ENCODE measurements at regions not wholly inside any gene's neighbourhood (a gene's known extent, or its start where the extent isn't known, plus 50 kb on each side); places are given as distances from the start of the nearest gene placed in this dataset.

- Histone ChIP-seq H4K20me1 (ENCODE audit: control insufficient read depth, extremely low read depth, insufficient read depth, low read length) (no peaks in the 10 kb centered on the region), H3K79me2 (ENCODE audit: control insufficient read depth, insufficient read depth, low read length) (no peaks in the 10 kb centered on the region), H2AFZ (ENCODE audit: control insufficient read depth, low read length) (no peak overlapping the region), H3K9ac (ENCODE audit: control insufficient read depth, extremely low read depth, insufficient read depth, low read length) (no peak overlapping the region), H3K27me3 (ENCODE audit: control insufficient read depth, extremely low read depth, insufficient read depth, low read length) (no peaks in the 10 kb centered on the region), H3K36me3 (ENCODE audit: control insufficient read depth in 2 of 2, extremely low read depth in 1 of 2, insufficient read depth in 2 of 2, low read length in 2 of 2) (no peaks in the 10 kb centered on the region), H3K4me1 (ENCODE audit: control insufficient read depth, extremely low read depth, insufficient read depth, low read length) (no peaks in the 10 kb centered on the region), H3K4me3 (ENCODE audit: control insufficient read depth in 2 of 3, extremely low read depth in 1 of 3, insufficient read depth in 2 of 3, low read depth in 1 of 3, low read length in 3 of 3) (no peak overlapping the region), H3K27ac (ENCODE audit: control insufficient read depth, insufficient read depth, low read length) (no peak overlapping the region), H3K4me2 (ENCODE audit: control insufficient read depth, extremely low read depth, insufficient read depth, low read depth, low read length) (no peak overlapping the region), H3K9me3 (ENCODE audit: control insufficient read depth, low read depth, low read length) (no peaks in the 10 kb centered on the region), H3K9me1 (ENCODE audit: control insufficient read depth, extremely low read depth, insufficient read depth, low read length) (no peaks in the 10 kb centered on the region)
- no peak for FAIRE-seq
- dilution Hi-C loops (cut with MboI; ENCODE audit: extremely low pct_ligation_motif_present, low sequenced_read_pairs), result no loop called here
- no peak for DNase-seq (ENCODE audit: low read depth, low spot score)
- no peak for TF ChIP-seq CTCF (optimal IDR thresholded peaks at IDR 0.05 in 1 of 3, IDR thresholded peaks at IDR 0.05 in 1 of 3, conservative IDR thresholded peaks at IDR 0.05 in 1 of 3; ENCODE audit: extremely low read depth in 1 of 3, insufficient read depth in 2 of 3, low read length in 3 of 3)
- no peak for TF ChIP-seq EZH2 (IDR thresholded peaks at IDR 0.05; ENCODE audit: low read length)
These were observed 483.8 kb downstream of the DMAC1 start for GRCh38 chr9:7315746-7316145.

- H4K20me1 ChIP-seq (ENCODE audit: control insufficient read depth, extremely low read depth, insufficient read depth, low read length), result no peaks in the 10 kb centered on the region
- dilution Hi-C loops (cut with MboI; ENCODE audit: extremely low pct_ligation_motif_present, low sequenced_read_pairs), result no loop called here
- H3K36me3 ChIP-seq (ENCODE audit: control insufficient read depth in 2 of 2, extremely low read depth in 1 of 2, insufficient read depth in 2 of 2, low read length in 2 of 2), result no peaks in the 10 kb centered on the region
- no peaks in the 10 kb centered on the region for H3K27me3 ChIP-seq (ENCODE audit: control insufficient read depth, extremely low read depth, insufficient read depth, low read length)
- no peak overlapping the region for H3K27ac ChIP-seq (ENCODE audit: control insufficient read depth, insufficient read depth, low read length)
- H3K4me1 ChIP-seq (ENCODE audit: control insufficient read depth, extremely low read depth, insufficient read depth, low read length), result no peaks in the 10 kb centered on the region
- no peak overlapping the region for H3K9ac ChIP-seq (ENCODE audit: control insufficient read depth, extremely low read depth, insufficient read depth, low read length)
- H3K9me1 ChIP-seq (ENCODE audit: control insufficient read depth, extremely low read depth, insufficient read depth, low read length), result no peaks in the 10 kb centered on the region
- DNase-seq (ENCODE audit: low read depth, low spot score) (no peak), FAIRE-seq (no peak)
- no peaks in the 10 kb centered on the region for H3K9me3 ChIP-seq (ENCODE audit: control insufficient read depth, low read depth, low read length)
- H2AFZ ChIP-seq (ENCODE audit: control insufficient read depth, low read length), result no peak overlapping the region
- no peak overlapping the region for H3K4me3 ChIP-seq (ENCODE audit: control insufficient read depth in 2 of 3, extremely low read depth in 1 of 3, insufficient read depth in 2 of 3, low read depth in 1 of 3, low read length in 3 of 3)
- no peak overlapping the region for H3K4me2 ChIP-seq (ENCODE audit: control insufficient read depth, extremely low read depth, insufficient read depth, low read depth, low read length)
- no peaks in the 10 kb centered on the region for H3K79me2 ChIP-seq (ENCODE audit: control insufficient read depth, insufficient read depth, low read length)
- TF ChIP-seq CTCF (optimal IDR thresholded peaks at IDR 0.05 in 1 of 3, IDR thresholded peaks at IDR 0.05 in 1 of 3, conservative IDR thresholded peaks at IDR 0.05 in 1 of 3; ENCODE audit: extremely low read depth in 1 of 3, insufficient read depth in 2 of 3, low read length in 3 of 3), result no peak
- TF ChIP-seq EZH2 (IDR thresholded peaks at IDR 0.05; ENCODE audit: low read length), result no peak
These were observed 484.5 kb downstream of the DMAC1 start for GRCh38 chr9:7315116-7315515.

Data from keratinocyte (primary cell).